OCI-LY3 (cell line): ENCODE measurements at regions not wholly inside any gene's neighbourhood (a gene's known extent, or its start where the extent isn't known, plus 50 kb on each side); places are given as distances from the start of the nearest gene placed in this dataset.

Source experiments
- H2AFZ ChIP-seq: fragments of 200-600, 300-600 bp; shearing (Covaris generic); 2 replicates; pipeline ENCODE4 v1.6.0; 2014; ENCODE audit warnings: antibody characterized with exemption, low read depth, low read length
- H3K27ac ChIP-seq: fragments of 200-600, 300-600 bp; sonication (generic); 2 replicates; pipeline ENCODE4 v1.5.1; 2014; ENCODE audit warnings: mild to moderate bottlenecking, low read length, moderate library complexity, mixed read lengths
- H3K27me3 ChIP-seq: fragments of 200-600, 300-600 bp; sonication (generic); 2 replicates; pipeline ENCODE4 v1.6.1; 2014; ENCODE audit warnings: low read depth, low read length, mixed read lengths
- H3K36me3 ChIP-seq: fragments of 200-600, 300-600 bp; sonication (generic); replicated peaks from 2 replicates; pipeline ENCODE3; 2014; ENCODE audit warnings: low read depth, low read length, mixed read lengths
- H3K4me1 ChIP-seq: fragments of 300-600, 200-600 bp; sonication (generic); 2 replicates; pipeline ENCODE4 v1.6.1; 2014; ENCODE audit warnings: low read length, mixed read lengths
- H3K4me2 ChIP-seq: fragments of 200-600, 300-600 bp; sonication (generic); 2 replicates; pipeline ENCODE4 v1.6.1; 2014; ENCODE audit warnings: low read length, mixed read lengths
- H3K4me3 ChIP-seq: fragments of 300-600, 200-600 bp; sonication (generic); 2 replicates; pipeline ENCODE4 v1.5.1; 2014; ENCODE audit warnings: antibody characterized with exemption, mild to moderate bottlenecking, low read length, moderate library complexity
- H3K79me2 ChIP-seq: fragments of 300-600, 200-600 bp; shearing (Covaris generic); 2 replicates; pipeline ENCODE4 v1.6.1; 2014; ENCODE audit warnings: mild to moderate bottlenecking, low read length, mixed read lengths
- H3K9ac ChIP-seq: fragments of 300-600, 200-600 bp; shearing (Covaris generic); 2 replicates; pipeline ENCODE4 v1.6.0; 2014; ENCODE audit warnings: mild to moderate bottlenecking, low read length, moderate library complexity
- H3K9me3 ChIP-seq: fragments of 200-600, 300-600 bp; shearing (Covaris generic); 2 replicates; pipeline ENCODE4 v1.6.1; 2014; ENCODE audit warnings: low read length, mixed read lengths; ENCODE audit not compliant: insufficient read depth
- H4K20me1 ChIP-seq: fragments of 200-600, 300-600 bp; sonication (generic); 2 replicates; pipeline ENCODE4 v1.6.1; 2016; ENCODE audit warnings: low read length, mixed read lengths; ENCODE audit not compliant: insufficient read depth
- EZH2phosphoT487 ChIP-seq: fragments of 200-600 bp; shearing (Covaris generic); IDR thresholded peaks from 2 replicates; pipeline ENCODE4 v1.6.1; 2018; ENCODE audit warnings: antibody characterized with exemption, mixed run types, low read depth
- TF ChIP-seq, protein P1 (sequence below): fragments of 200-600, 300-600 bp; sonication (generic); IDR thresholded peaks from 2 replicates; pipeline ENCODE4 v1.5.1; 2014; ENCODE audit warnings: antibody characterized with exemption, low read length, low read depth

DNA sequence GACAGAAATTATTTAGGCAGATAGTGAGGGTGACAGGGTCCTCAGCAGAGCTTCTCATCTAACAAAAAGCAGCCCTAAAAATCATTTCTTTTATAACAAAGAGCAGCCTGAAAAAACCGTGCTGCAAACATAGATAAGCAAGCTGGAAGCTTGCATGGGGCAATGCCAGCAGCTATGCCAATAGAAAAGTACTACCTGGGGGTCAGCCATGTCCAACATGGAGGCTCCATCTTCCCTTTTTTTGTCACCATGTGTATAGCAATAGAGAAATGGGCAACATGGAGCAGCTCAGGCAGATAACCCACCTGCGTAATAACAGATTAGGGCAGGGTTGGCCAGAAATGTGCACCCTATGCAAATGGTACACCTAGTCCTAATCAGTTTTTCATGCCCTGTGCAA, 57.4 kb upstream of the IGLL5 start:
- Histone ChIP-seq H2AFZ (no peak overlapping the region), H3K9ac (no peak overlapping the region), H3K36me3 (no peaks in the 10 kb centered on the region), H3K4me3 (no peak overlapping the region), H4K20me1 (no peaks in the 10 kb centered on the region), H3K4me2 (no peak overlapping the region), H3K9me3 (no peaks in the 10 kb centered on the region), H3K4me1 (no peaks in the 10 kb centered on the region), H3K79me2 (no peaks in the 10 kb centered on the region), H3K27ac (no peak overlapping the region), H3K27me3 (no peaks in the 10 kb centered on the region)
- TF ChIP-seq EZH2phosphoT487, result no peak
- TF ChIP-seq, protein P1, sequence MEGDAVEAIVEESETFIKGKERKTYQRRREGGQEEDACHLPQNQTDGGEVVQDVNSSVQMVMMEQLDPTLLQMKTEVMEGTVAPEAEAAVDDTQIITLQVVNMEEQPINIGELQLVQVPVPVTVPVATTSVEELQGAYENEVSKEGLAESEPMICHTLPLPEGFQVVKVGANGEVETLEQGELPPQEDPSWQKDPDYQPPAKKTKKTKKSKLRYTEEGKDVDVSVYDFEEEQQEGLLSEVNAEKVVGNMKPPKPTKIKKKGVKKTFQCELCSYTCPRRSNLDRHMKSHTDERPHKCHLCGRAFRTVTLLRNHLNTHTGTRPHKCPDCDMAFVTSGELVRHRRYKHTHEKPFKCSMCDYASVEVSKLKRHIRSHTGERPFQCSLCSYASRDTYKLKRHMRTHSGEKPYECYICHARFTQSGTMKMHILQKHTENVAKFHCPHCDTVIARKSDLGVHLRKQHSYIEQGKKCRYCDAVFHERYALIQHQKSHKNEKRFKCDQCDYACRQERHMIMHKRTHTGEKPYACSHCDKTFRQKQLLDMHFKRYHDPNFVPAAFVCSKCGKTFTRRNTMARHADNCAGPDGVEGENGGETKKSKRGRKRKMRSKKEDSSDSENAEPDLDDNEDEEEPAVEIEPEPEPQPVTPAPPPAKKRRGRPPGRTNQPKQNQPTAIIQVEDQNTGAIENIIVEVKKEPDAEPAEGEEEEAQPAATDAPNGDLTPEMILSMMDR, result no peak

DNA sequence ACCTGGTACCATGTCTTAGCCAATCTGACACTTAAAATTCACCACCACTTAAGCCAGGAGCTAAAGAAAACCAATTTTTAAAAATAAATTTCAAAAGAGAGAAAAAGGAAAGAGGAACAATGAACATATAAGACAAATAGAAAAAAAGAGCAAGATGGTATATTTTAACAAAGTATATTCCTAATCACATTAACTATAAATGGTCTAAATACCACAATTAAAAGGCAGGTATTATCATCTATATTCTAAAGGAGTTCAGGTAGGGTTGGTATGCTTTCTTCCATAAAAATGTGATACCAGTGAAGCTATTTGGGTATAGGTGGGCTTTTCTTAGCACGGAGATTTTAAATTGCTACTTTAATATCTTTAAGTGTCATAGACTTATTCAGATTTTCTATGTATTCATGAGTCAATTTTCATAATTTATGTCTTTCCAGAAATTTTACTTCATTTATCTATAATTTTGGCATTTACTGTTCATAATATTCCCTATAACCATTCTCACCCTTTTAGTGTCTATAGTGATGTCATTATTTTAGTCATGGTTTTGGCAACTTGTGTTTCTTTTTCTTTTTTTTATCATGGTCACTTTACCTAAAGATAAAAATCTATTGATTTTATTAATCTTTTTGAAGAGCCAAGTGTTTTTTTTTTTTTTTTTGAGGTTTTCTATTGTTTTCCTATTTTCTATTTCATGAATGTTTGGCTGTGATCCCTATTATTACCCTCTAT, 56.5 kb upstream of the IGLL5 start:
- Histone ChIP-seq H3K4me1 (no peaks in the 10 kb centered on the region), H3K9me3 (no peaks in the 10 kb centered on the region), H3K4me2 (no peak overlapping the region), H3K27ac (no peak overlapping the region), H3K36me3 (no peaks in the 10 kb centered on the region), H3K27me3 (no peaks in the 10 kb centered on the region), H3K79me2 (no peaks in the 10 kb centered on the region), H4K20me1 (no peaks in the 10 kb centered on the region), H3K9ac (no peak overlapping the region), H3K4me3 (no peak overlapping the region), H2AFZ (no peak overlapping the region)
- TF ChIP-seq, protein P1, result no peak

DNA sequence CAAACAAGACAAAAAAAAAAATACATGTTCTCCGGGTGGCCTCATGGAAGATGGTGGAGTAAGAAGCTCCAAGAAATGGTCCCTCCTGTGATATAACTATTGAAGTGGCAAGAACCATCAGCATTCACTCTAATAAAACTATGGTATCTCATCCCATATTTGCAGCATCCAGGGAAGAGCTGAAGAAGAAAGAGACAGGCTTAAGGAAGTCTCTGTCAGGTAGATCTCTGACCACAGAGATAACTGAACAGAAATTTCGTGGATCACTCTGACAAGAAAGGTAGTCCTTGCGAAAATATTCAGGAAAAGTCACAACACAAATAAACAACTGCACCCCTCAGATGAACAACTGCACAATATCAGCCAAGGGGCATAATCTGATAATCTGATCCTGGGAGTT, 54.6 kb upstream of the IGLL5 start:
- H3K9me3 ChIP-seq, result no peaks in the 10 kb centered on the region
- H3K4me3 ChIP-seq, result no peak overlapping the region
- TF ChIP-seq EZH2phosphoT487, result no peak
- TF ChIP-seq, protein P1, result no peak
- H3K27me3 ChIP-seq, result no peaks in the 10 kb centered on the region
- H3K4me2 ChIP-seq, result no peak overlapping the region
- no peaks in the 10 kb centered on the region for H4K20me1 ChIP-seq
- H3K36me3 ChIP-seq, result no peaks in the 10 kb centered on the region
- H3K9ac ChIP-seq, result no peak overlapping the region
- H3K27ac ChIP-seq, result no peak overlapping the region
- no peaks in the 10 kb centered on the region for H3K4me1 ChIP-seq
- no peaks in the 10 kb centered on the region for H3K79me2 ChIP-seq
- H2AFZ ChIP-seq, result no peak overlapping the region

DNA sequence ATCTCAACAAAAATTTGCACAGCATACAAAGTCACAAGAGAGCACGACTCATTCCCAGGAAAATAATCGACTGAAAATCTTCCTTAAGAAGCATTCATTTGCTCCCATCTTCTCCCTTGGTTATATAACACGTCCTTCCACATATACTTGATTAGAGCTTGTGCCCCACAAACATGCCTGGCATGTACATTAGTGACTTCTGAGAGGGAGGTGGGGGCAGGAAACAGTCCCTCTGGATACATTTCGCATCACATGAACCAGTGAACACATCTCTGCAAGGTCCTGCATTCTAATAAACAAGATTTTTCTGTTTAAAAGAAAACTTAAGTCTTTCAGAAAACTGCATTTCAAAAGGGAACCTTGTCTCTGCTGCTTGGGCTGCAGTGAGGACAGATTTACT, 54.1 kb upstream of the IGLL5 start:
- H3K4me3 ChIP-seq, result no peak overlapping the region
- H4K20me1 ChIP-seq, result no peaks in the 10 kb centered on the region
- H3K9me3 ChIP-seq, result no peaks in the 10 kb centered on the region
- no peaks in the 10 kb centered on the region for H3K79me2 ChIP-seq
- no peaks in the 10 kb centered on the region for H3K4me1 ChIP-seq
- H3K27ac ChIP-seq, result no peak overlapping the region
- no peak overlapping the region for H3K9ac ChIP-seq
- no peaks in the 10 kb centered on the region for H3K27me3 ChIP-seq
- H3K4me2 ChIP-seq, result no peak overlapping the region
- H3K36me3 ChIP-seq, result no peaks in the 10 kb centered on the region
- TF ChIP-seq EZH2phosphoT487, result no peak
- TF ChIP-seq, protein P1, result no peak
- H2AFZ ChIP-seq, result no peak overlapping the region
